Lower leg skin (tissue), 3 donors: ENCODE measurements at regions not wholly inside any gene's neighbourhood (a gene's known extent, or its start where the extent isn't known, plus 50 kb on each side); places are given as distances from the start of the nearest gene placed in this dataset.

Experiments used
- CTCF ChIP-seq, 3 donors: fragments of 450-650 bp; IDR thresholded peaks; one replicate each; pipeline ENCODE4 v1.5.1; 2016; ENCODE audit warnings: antibody characterized with exemption in 3 of 3, mild to moderate bottlenecking in 3 of 3, moderate library complexity in 2 of 3
- POLR2A ChIP-seq, 2 donors: fragments of 450-650 bp; IDR thresholded peaks; one replicate each; pipeline ENCODE4 v1.6.1; 2016 to 2017; ENCODE audit warnings: antibody characterized with exemption in 2 of 2, mild to moderate bottlenecking in 1 of 2, moderate library complexity in 1 of 2

- TF ChIP-seq CTCF (IDR thresholded peaks at IDR 0.05) (no peak), POLR2A (IDR thresholded peaks at IDR 0.05) (no peak)
These were observed 507.0 kb downstream of the PPARGC1A start for GRCh38 chr4:23382879-23383278.
